Breast epithelium (tissue), 3 donors: ENCODE measurements at regions not wholly inside any gene's neighbourhood (a gene's known extent, or its start where the extent isn't known, plus 50 kb on each side); places are given as distances from the start of the nearest gene placed in this dataset.

Experiments used
- POLR2A ChIP-seq: fragments of 450-650 bp; IDR thresholded peaks from one replicate; pipeline ENCODE4 v1.6.1; 2016; ENCODE audit warnings: antibody characterized with exemption, mild to moderate bottlenecking, moderate library complexity
- TF ChIP-seq, protein P1 (sequence below), 3 donors: fragments of 450-650 bp; IDR thresholded peaks; one replicate each; pipeline ENCODE4 v1.5.1; 2016 to 2017; ENCODE audit warnings: antibody characterized with exemption in 3 of 3, mild to moderate bottlenecking in 3 of 3, moderate library complexity in 3 of 3

GRCh38 chr6:85114581-85114935 is 335.3 kb upstream of the NT5E start:
- TF ChIP-seq, protein P1, sequence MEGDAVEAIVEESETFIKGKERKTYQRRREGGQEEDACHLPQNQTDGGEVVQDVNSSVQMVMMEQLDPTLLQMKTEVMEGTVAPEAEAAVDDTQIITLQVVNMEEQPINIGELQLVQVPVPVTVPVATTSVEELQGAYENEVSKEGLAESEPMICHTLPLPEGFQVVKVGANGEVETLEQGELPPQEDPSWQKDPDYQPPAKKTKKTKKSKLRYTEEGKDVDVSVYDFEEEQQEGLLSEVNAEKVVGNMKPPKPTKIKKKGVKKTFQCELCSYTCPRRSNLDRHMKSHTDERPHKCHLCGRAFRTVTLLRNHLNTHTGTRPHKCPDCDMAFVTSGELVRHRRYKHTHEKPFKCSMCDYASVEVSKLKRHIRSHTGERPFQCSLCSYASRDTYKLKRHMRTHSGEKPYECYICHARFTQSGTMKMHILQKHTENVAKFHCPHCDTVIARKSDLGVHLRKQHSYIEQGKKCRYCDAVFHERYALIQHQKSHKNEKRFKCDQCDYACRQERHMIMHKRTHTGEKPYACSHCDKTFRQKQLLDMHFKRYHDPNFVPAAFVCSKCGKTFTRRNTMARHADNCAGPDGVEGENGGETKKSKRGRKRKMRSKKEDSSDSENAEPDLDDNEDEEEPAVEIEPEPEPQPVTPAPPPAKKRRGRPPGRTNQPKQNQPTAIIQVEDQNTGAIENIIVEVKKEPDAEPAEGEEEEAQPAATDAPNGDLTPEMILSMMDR (IDR thresholded peaks at IDR 0.05), result no peak
- no peak for TF ChIP-seq POLR2A
